HG03575 (cell line): ENCODE measurements at regions not wholly inside any gene's neighbourhood (a gene's known extent, or its start where the extent isn't known, plus 50 kb on each side); places are given as distances from the start of the nearest gene placed in this dataset.

ENCODE experiments used
- ATAC-seq: cut with Tn5 transposase; IDR thresholded peaks from one replicate; pipeline ENCODE4 v1.9.1; 2021; ENCODE audit not compliant: unreplicated experiment, insufficient number of reproducible peaks, low FRiP score; ENCODE audit errors: extremely low read depth

DNA sequence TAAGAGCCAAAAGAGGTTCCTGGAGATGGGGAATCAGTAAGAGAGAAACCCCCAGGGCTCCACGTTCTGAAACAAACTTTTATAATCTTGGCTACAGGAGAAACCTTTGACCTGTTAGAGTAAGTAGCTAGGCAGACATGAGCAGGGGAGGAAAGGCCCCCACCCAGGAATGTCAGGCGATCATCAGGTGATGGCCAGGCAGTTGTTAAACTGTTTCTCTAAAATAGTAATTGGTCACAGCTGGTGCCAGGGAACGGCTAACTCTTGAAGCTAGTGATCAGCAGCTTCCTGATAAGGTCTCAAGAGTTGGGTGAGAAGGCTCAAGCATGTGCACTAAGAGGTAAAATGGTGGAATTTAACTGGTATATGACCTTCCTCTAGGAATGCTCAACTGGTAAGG lies 263.8 kb downstream of the HDGFL1 start:
- ATAC-seq: no peak

GRCh38 chr6:22838345-22838744 lies 269.0 kb downstream of the HDGFL1 start:
- ATAC-seq: no peak

- no peak for ATAC-seq
Observed at GRCh38 chr6:22845467-22845866, 276.1 kb downstream of the HDGFL1 start.

- no peak for ATAC-seq
Observed at GRCh38 chr6:22848121-22848520, 278.8 kb downstream of the HDGFL1 start.

DNA sequence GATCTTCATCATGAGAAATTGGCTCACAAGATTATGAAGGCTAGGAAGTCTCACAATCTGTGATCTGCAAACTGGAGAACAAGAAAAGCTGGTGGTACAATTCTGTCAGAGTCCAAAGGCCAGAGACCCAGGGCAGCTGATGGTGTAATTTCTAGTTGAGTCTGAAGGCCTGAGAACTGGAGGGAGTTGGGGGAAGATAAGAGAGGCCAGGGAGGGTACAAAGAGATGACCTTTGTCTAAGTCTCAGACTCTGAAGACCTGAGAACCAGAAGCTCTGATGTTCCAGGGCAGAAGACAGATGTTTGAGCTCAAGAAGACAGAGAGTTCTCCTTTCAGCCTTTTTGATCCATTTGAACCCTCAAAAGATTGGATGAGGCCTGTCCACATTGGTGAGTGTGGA lies 280.6 kb downstream of the HDGFL1 start:
- no peak for ATAC-seq

DNA sequence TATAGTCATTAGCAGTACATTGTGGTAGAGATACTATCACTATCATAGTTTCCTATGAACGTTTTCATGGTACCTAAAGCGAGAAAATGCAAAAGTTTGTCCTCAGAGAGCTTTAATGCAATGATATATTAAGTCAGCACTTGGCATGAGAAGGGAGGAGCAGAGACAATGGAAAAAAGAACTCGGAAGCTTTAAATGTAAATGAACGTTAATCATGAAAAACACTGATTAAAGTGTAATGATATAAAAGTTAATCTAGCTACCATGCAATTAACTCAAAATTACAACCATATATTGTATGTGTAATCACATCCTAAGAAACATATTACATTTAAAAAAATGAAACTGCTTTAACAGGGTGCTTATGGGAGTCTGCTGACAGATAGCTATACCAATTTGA lies 282.7 kb downstream of the HDGFL1 start:
- no peak for ATAC-seq

GRCh38 chr6:22873513-22874136 lies 304.3 kb downstream of the HDGFL1 start:
- no peak for ATAC-seq

- no peak for ATAC-seq
Observed at GRCh38 chr6:22875845-22876244, 306.5 kb downstream of the HDGFL1 start.

DNA sequence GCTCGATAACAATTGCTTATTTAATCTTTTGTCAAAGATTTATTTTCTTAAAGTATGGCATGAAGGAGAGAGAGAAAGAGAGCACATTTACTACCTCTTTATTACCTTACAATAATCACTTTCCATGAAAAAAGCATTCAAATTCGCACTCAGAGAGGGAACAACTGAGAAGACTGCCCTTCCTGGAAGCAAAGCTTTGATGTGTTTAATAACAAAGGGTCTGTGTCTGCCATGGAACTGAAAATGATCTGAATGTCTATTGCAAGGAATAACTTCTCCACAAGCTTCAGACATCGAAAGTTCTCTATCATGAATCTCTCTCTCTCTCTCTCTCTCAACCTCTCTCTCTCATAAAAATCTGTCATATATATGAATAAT lies 308.9 kb downstream of the HDGFL1 start:
- ATAC-seq: no peak

DNA sequence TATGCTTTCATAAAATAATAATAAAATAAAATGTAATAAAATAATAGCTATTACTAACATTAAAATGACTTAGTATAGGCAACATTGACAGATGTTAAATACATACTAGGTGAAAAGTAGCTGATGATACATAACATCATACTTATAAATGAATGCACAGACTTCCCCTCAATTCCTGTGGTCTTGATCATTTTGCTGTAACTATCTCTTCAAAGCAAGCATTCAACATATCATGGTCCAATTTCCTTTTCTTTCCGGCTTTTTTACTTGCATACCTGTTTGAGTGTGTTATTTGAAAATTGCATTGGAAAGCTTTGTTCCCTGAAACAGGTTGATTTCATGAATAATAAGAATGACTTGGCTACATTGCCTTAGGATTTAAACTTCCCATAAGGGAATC lies 309.3 kb downstream of the HDGFL1 start:
- no peak for ATAC-seq

GRCh38 chr6:22880686-22881433 lies 311.5 kb downstream of the HDGFL1 start:
- ATAC-seq: no peak

GRCh38 chr6:22882581-22882980 lies 313.2 kb downstream of the HDGFL1 start:
- no peak for ATAC-seq

GRCh38 chr6:22883061-22883717 lies 313.8 kb downstream of the HDGFL1 start:
- no peak for ATAC-seq

DNA sequence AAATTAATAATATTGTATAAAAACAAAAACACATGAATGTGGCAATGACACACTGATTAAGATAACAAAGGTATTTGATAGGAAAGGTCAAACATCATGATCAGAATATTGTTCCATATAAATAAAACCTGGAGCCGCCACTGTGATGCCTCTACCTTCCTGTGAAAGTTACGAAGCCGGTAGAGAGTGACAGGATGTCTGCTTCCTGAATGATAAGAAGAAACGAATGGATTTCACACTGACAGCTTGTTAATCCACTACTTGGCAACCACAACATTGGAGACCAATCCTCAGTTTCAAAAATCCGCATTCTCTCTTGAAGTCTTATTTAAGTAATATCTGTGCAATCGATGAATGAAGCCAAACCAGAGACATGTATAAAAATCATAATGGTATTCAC lies 315.1 kb downstream of the HDGFL1 start:
- ATAC-seq: no peak

DNA sequence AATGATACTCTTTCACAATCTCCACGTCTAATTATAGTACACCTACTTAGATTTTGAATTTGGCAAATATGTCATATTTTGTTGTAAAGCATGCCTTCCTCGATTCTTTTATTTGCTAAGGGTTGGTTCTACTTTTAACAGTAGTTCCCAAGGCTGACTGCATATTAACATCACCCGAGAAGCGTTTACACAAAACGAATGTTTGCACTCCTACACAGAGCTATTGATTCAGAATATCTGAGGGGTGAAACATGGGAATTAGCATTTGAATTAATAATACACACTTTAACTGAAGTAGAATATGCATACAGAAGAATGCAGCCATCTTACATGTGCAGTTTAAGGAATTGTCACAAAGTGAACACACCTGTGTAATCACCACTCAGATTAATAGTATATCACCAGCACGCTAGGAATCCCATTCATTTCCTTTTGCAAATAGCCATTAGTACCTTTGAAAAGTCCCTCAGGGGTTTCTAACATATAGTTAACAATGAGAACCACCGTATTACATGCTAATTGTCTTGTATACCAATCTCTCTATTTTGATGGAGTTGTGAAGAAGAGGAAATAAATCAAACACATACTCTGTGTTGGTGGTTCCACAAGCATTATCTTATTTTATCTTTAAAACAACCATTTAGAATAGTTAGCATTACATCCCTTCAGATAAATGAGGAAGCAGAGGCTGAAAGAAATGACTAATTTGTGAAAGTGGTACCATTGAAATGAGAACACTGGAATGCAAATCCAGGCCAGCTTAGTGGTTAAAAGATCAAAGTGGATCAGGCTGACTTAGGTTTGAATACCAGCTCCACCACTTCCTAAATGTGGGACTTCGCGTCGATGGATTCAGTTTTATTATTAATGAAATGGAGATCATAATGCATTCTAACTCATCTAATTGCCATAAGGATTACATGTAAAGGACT lies 317.6 kb downstream of the HDGFL1 start:
- no peak for ATAC-seq

DNA sequence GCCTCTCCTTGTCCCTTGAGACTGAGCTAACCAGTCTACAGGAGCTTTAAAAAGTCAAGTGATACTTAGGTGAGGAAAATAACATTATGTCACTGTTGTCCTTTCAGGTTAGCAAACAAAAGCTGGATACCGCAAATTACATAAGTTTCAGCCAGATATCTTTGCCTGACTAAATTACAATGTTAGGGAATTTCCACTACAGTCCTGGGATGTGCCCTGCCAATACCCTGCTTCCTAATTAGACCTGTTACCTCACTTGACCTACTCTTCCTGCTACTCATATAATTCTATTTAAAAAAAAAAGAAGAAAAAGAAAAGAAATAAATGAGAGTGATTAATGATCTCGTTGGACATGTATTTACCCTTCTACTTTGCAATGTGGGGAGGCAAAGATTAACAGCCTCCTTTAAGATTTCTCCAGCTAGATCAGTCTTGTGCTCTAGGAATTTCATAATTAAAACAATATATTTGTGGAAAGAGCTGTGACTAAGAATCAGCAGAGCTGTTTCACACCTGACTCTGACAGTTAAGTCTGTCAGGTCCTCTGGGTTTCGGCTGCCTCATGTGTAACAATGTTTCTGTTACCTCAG lies 318.9 kb downstream of the HDGFL1 start:
- no peak for ATAC-seq

DNA sequence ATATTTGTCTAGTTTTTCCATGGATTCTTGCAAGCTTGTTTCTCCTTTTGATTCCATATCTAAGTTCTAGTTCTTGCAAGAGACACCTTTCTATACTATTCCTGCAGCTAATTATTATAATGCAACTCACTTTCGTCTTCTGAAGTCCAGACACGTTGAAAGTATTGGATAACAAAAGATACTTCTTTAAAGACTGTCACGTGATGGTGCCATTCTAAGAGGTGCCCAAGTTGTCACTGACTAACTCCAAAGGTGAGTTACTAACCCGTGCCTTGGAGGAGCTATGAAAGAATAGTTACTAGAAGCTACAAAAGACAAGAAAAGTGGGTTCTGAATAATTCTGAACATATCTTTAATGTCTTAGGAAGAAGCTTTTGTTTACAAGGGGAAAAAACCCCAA lies 322.6 kb downstream of the HDGFL1 start:
- no peak for ATAC-seq

- ATAC-seq: no peak
Observed at GRCh38 chr6:22892452-22892851, 323.1 kb downstream of the HDGFL1 start.

GRCh38 chr6:22896696-22897095 lies 327.3 kb downstream of the HDGFL1 start:
- ATAC-seq: no peak
